ENCODE measurements at regions not wholly inside any gene's neighbourhood (a gene's known extent, or its start where the extent isn't known, plus 50 kb on each side); places are given as distances from the start of the nearest gene placed in this dataset.

DNA sequence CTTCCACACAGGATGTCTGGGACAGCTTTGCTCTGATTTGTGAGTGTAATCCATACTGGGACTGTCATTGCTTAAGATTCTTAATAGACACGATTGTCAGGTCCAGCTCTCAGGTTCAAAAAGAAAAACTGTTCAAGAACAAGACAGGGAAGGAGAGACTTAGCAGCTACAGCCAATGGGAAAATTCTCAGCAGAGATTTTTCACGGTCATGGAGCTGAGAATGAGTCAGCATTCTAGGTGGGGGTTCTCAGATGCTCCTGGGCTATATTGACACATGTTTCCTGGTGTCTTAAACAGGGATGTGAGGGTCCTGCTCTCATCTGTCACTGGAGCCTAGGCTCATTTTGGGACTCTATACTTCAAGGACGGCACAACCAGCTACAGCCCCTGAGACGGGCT lies 318.3 kb downstream of the RRAGC start (continued):
- 0 out of 2 replicates have a peak, but pooled peaks have one; percentile 35 for TF ChIP-seq BACH1 (tag; IDR thresholded peaks at IDR 0.05)
- TF ChIP-seq MAFF (IDR thresholded peaks at IDR 0.05; ENCODE audit: low read length): peak; percentile 90
- TF ChIP-seq PKNOX1 (IDR thresholded peaks at IDR 0.05): 0 out of 2 replicates have a peak, but pooled peaks have one; percentile 5
- peak; percentile 84 to 85 for TF ChIP-seq KDM1A (IDR thresholded peaks at IDR 0.05)

GRCh38 chr1:38539931-38540330 lies 319.6 kb downstream of the RRAGC start:
- CTCF ChIA-PET (ENCODE audit: low intra/inter-chr PET ratio): no interaction called here
- H4K20me1 ChIP-seq (replicated peaks; ENCODE audit: control insufficient read depth, insufficient read depth, low read length): no peaks in the 10 kb centered on the region
- H3K9ac ChIP-seq (ENCODE audit: insufficient read depth in 1 of 2, low read depth in 2 of 2, low read length in 2 of 2): no peak overlapping the region
- H3K9me1 ChIP-seq (ENCODE audit: control insufficient read depth, insufficient read depth, low read length): no peaks in the 10 kb centered on the region
- in situ Hi-C loops (cut with MboI) (no loop called here), intact Hi-C loops (cut with micrococcal nuclease) (no loop called here)
- FAIRE-seq (no peak), DNase-seq (ENCODE audit: extremely low read depth in 1 of 4, low spot score in 3 of 4) (no peak), ATAC-seq (peak; percentile 51)
- H2AFZ ChIP-seq (ENCODE audit: low read depth, low read length): peak overlapping the region; percentile 1; the same call in 1 of the 2 replicates
- H3K36me3 ChIP-seq (ENCODE audit: control insufficient read depth, insufficient read depth, low read length): no peaks in the 10 kb centered on the region
- H3K4me3 ChIP-seq: no peak overlapping the region
- POLR2A ChIA-PET: interaction anchor here (0.6 to 1.4 kb wide), 3 partner anchors 12 to 19 kb away, joined by 3 to 6 read pairs (median 3); no protein-coding TSS in a partner anchor
- H3K9me3 ChIP-seq (replicated peaks; ENCODE audit: control insufficient read depth, insufficient read depth, low read depth, low read length): no peaks in the 10 kb centered on the region
- no peak overlapping the region for H3K27ac ChIP-seq (ENCODE audit: extremely low read depth, low read depth, low read length)
- TF ChIP-seq, protein P1, sequence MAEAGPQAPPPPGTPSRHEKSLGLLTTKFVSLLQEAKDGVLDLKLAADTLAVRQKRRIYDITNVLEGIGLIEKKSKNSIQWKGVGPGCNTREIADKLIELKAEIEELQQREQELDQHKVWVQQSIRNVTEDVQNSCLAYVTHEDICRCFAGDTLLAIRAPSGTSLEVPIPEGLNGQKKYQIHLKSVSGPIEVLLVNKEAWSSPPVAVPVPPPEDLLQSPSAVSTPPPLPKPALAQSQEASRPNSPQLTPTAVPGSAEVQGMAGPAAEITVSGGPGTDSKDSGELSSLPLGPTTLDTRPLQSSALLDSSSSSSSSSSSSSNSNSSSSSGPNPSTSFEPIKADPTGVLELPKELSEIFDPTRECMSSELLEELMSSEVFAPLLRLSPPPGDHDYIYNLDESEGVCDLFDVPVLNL (CRISPR knock-in tag; IDR thresholded peaks at IDR 0.05; ENCODE audit: low read depth): no peak
- H3K79me2 ChIP-seq (ENCODE audit: control insufficient read depth, insufficient read depth, low read length): no peaks in the 10 kb centered on the region
- no peak overlapping the region for H3K4me2 ChIP-seq (ENCODE audit: insufficient read depth, low read length)
- H3K27me3 ChIP-seq (ENCODE audit: control insufficient read depth in 2 of 2, insufficient read depth in 2 of 2, low read length in 2 of 2): no peaks in the 10 kb centered on the region
- BruUV-seq (replicated peaks): no TSS peak
- H3K4me1 ChIP-seq (replicated peaks in 1 of 2; ENCODE audit: control insufficient read depth in 2 of 2, insufficient read depth in 2 of 2, low read length in 2 of 2): peaks cover 0 to 4% of the 10 kb centered on the region in 2 experiments; a peak in 1 of 5 replicates
- 31% methylated on average over 6 of the region's 6 CpGs for WGBS (ENCODE audit: insufficient coverage, low coverage, missing lambda C conversion rate)

All from K562 (cell line).